Psoas muscle (tissue), 7 donors: ENCODE measurements at regions not wholly inside any gene's neighbourhood (a gene's known extent, or its start where the extent isn't known, plus 50 kb on each side); places are given as distances from the start of the nearest gene placed in this dataset.

Source experiments
- ATAC-seq, 4 donors: fragments of 200-7000 bp; cut with Tn5 transposase; one replicate each; pipeline ENCODE4 v1.9.1; 2020; ENCODE audit warnings: moderate library complexity in 3 of 4, mild to moderate bottlenecking in 2 of 4
- DNase-seq, 2 donors: peaks; one replicate each; pipeline ENCODE4 v3.0.0-alpha.2; 2020
- H3K27ac ChIP-seq: fragments of 200-600 bp; one replicate; pipeline ENCODE4 v1.8.0; 2022
- H3K27me3 ChIP-seq, 3 donors: fragments of 200-600 bp in 1 of 3; one replicate each; pipeline versions ENCODE4 v1.6.1 to v1.8.0; 2013 to 2022; ENCODE audit warnings: low read length in 2 of 3, mild to moderate bottlenecking in 2 of 3, moderate library complexity in 1 of 3; ENCODE audit not compliant: insufficient read depth in 3 of 3
- H3K36me3 ChIP-seq, 2 donors: fragments of 200-600 bp in 1 of 2; one replicate each; pipeline versions ENCODE4 v1.6.1 to v1.8.0; 2013 to 2022; ENCODE audit warnings: low read depth in 1 of 2, mild to moderate bottlenecking in 1 of 2, moderate library complexity in 1 of 2; ENCODE audit not compliant: insufficient read depth in 1 of 2
- H3K4me1 ChIP-seq: fragments of 200-600 bp; one replicate; pipeline ENCODE4 v1.8.0; 2022
- H3K4me3 ChIP-seq: fragments of 200-600 bp; one replicate; pipeline ENCODE4 v1.8.0; 2022; ENCODE audit warnings: mild to moderate bottlenecking
- H3K9me3 ChIP-seq: fragments of 200-600 bp; one replicate; pipeline ENCODE4 v1.8.0; 2022
- WGBS, 3 donors: extraction: QIAGEN DNeasy Blood & Tissue Kit; methylation state at CpG; one replicate each; pipeline versions ENCODE4 v1.1.6 to v1.1.7; 2013; 5-methylcytosine and 5-hydroxymethylcytosine counted together
- intact Hi-C, 2 donors: fragments of 100-400 bp; cut with DNase I; formaldehyde crosslinking; loops; one replicate each; pipeline versions ENCODE4 v1.11.0 to v1.14.2; 2022
- TF ChIP-seq, protein P1 (sequence below): fragments of 200-600 bp; IDR thresholded peaks from one replicate; pipeline ENCODE4 v1.8.0; 2022; ENCODE audit warnings: antibody characterized with exemption
- donor health status: healthy with polysubstance abuse.
- donor health status: DM: no; HTN: no; CAD: no; lungs with moderate emphysema.
- donor health status: Bipolar disorder and iron deficiency.
- donor health status: healthy.
- donor health status: DM: yes; HTN: yes; CAD: no.
- donor health status: DM: no; HTN: no; CAD: no.
- donor health status: DM: yes; HTN: yes; CAD: no.

DNA sequence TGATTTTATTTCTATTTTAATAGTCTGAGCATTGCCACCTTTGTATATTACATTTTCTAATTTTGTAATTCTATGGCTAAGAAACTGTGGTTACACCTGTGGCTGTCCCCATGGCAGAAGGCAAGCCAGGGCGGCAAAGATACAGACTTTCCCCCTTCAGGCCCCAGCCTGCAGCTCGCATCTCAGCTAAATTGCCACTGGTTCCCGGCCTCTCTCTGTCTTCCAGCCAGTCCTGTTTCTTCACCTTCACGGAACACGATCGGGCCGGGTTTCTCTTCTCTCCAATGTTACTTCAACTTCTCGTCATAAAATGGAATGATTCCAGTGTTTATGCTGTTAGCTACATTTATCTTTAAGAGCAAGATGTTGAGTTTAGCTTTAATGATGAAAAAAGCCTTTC lies 124.5 kb upstream of the ZNF507 start:
- WGBS, 3 donors = 92 to 94% (median 94%) methylated on average over 8 of the region's 8 CpGs
- no peak for DNase-seq
- Histone ChIP-seq H3K27ac (no peak overlapping the region), H3K9me3 (no peaks in the 10 kb centered on the region), H3K4me3 (no peak overlapping the region), H3K36me3 (no peaks in the 10 kb centered on the region), H3K4me1 (no peaks in the 10 kb centered on the region), H3K27me3 (peaks cover 0 to 14% (median 0%) of the 10 kb centered on the region in 3 donors)
- intact Hi-C loops = loop anchor here (5.0 to 10.0 kb wide), 4 partner anchors 1436 to 1554 kb away; no protein-coding TSS in a partner anchor
- ATAC-seq = no peak
- TF ChIP-seq, protein P1, sequence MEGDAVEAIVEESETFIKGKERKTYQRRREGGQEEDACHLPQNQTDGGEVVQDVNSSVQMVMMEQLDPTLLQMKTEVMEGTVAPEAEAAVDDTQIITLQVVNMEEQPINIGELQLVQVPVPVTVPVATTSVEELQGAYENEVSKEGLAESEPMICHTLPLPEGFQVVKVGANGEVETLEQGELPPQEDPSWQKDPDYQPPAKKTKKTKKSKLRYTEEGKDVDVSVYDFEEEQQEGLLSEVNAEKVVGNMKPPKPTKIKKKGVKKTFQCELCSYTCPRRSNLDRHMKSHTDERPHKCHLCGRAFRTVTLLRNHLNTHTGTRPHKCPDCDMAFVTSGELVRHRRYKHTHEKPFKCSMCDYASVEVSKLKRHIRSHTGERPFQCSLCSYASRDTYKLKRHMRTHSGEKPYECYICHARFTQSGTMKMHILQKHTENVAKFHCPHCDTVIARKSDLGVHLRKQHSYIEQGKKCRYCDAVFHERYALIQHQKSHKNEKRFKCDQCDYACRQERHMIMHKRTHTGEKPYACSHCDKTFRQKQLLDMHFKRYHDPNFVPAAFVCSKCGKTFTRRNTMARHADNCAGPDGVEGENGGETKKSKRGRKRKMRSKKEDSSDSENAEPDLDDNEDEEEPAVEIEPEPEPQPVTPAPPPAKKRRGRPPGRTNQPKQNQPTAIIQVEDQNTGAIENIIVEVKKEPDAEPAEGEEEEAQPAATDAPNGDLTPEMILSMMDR = no peak

DNA sequence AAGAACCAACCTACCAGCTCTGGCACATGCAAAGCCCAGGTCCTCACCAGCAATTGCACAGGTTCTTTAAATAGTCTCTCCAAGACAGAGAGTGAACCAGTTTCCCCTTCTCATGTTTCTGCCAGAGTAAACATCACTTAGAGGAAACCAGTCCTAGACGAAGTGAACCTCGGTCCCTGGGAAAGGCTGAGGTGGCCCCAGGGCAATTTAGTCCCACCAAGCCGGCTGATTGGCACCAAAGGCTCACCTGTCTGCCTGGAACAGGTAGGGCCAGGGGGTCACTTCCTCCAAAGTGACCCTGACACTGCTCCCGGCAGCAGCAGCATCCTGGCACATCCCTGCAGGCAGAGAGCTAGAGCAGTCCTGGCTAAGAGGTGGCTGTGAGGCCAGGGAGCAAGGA lies 122.9 kb upstream of the ZNF507 start:
- ATAC-seq (no peak), DNase-seq (no peak)
- H3K27ac ChIP-seq = no peak overlapping the region
- intact Hi-C loops = loop anchor here (5.0 to 10.0 kb wide), 4 partner anchors 1438 to 1555 kb away; no protein-coding TSS in a partner anchor
- no peak overlapping the region for H3K4me3 ChIP-seq
- H3K27me3 ChIP-seq = peaks cover 0 to 14% (median 0%) of the 10 kb centered on the region in 3 donors
- no peaks in the 10 kb centered on the region for H3K4me1 ChIP-seq
- no peaks in the 10 kb centered on the region for H3K36me3 ChIP-seq
- H3K9me3 ChIP-seq = no peaks in the 10 kb centered on the region
- WGBS, 3 donors = 46 to 57% (median 51%) methylated on average over 4 of the region's 4 CpGs
- TF ChIP-seq, protein P1 = no peak

DNA sequence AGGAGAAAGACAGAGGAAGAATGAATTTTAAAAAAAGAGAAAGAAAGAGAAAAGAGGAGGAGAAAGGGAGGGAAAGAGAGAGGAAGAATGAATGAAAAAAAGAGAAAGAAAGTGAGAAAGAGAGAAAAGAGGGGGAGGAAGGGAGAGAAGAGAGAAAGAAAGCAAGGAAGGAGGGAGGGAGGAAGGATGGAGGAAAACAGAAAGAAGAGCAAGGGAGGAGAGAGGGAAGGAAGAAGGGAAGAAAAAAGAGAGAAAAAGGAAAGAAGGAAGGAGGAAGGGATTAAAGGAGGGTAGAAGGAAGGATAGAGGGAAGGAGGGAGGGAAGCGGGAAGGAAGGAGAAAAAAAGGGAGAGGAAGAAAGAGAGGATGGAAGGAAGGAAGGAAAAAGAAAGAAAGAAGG lies 122.3 kb upstream of the ZNF507 start:
- H3K27me3 ChIP-seq = peaks cover 0 to 14% (median 0%) of the 10 kb centered on the region in 3 donors
- 71 to 86% (median 72%) methylated on average over 1 of the region's 1 CpG for WGBS, 3 donors
- no peaks in the 10 kb centered on the region for H3K4me1 ChIP-seq
- intact Hi-C loops = loop anchor here (5.0 to 10.0 kb wide), 4 partner anchors 1438 to 1556 kb away; no protein-coding TSS in a partner anchor
- ATAC-seq (no peak), DNase-seq (no peak)
- H3K9me3 ChIP-seq = no peaks in the 10 kb centered on the region
- no peak overlapping the region for H3K27ac ChIP-seq
- no peak overlapping the region for H3K4me3 ChIP-seq
- TF ChIP-seq, protein P1 = no peak
- no peaks in the 10 kb centered on the region for H3K36me3 ChIP-seq

DNA sequence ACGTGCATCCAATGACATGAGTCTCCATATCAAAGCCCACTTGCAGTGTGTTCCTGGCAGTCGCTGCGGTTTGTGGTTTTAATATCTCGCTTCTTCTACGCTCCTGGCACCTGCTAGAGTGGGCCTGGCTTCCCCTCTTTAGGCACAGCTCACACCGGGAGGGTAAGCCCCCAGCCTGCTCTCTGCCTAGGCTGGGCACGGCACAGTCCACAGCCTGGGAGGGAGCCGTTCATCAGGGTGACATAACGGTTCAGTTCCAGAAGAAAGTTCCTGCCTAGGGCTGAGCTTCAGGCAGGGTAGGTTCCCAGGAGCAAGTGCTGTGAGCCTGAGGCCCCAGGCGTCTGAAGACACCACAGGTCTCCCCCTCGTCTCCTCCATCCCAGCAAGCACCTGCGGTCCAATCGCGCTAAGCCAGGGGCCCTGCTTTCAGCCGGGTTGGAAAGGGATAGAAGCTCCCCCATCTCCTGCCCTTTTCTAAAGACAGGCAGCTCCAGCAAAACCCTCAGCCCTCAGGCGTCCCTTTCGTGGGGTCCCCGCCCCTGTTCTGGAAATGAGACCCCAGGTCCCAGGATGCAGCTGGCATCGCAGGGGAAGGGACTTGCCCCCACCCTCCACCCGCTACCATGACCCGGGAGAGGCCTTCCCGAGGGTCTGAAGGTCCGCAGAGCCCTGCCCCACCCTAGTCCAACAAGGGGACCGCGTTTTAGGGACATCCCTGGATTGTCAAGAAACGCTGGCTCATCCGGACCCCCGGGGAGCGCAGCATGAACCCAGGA lies 121.6 kb upstream of the ZNF507 start:
- Histone ChIP-seq H3K9me3 (no peaks in the 10 kb centered on the region), H3K4me1 (no peaks in the 10 kb centered on the region), H3K27me3 (peaks cover 0 to 18% (median 0%) of the 10 kb centered on the region in 3 donors), H3K36me3 (no peaks in the 10 kb centered on the region), H3K4me3 (no peak overlapping the region), H3K27ac (no peak overlapping the region)
- no peak for DNase-seq
- 63 to 67% (median 65%) methylated on average over 28 to 29 of the region's 29 CpGs for WGBS, 3 donors
- intact Hi-C loops = loop anchor here (5.0 to 10.0 kb wide), 4 partner anchors 1439 to 1556 kb away; no protein-coding TSS in a partner anchor
- TF ChIP-seq, protein P1 = no peak
- ATAC-seq = no peak
